ENCODE measurements at regions not wholly inside any gene's neighbourhood (a gene's known extent, or its start where the extent isn't known, plus 50 kb on each side); places are given as distances from the start of the nearest gene placed in this dataset.
"Not testable (repeated sequence)": the region's sequence is repeated elsewhere in the genome, so short reads cannot be mapped to it uniquely, and the experiment has no call there.

DNA sequence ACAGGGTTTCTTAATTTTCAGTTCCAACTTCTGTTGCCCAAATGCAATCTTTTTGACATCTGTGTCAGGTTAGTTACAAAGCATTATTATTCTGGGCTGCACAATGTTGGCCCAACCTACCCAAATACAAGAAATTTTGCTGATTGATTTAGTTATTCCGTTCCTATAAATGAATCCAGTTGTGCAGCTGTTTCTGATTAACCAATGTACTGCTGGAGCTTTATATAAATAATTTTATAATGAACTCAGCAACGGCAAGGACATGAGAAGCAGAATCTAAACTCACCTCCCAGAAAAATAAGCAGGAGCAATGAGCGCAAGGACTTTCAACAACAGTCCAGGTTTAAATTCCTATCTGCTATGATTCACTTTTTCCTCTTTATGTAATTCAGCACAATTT, 76.3 kb upstream of the WIPF1 start:
- ATAC-seq (no peak), DNase-seq (no peak)
- Histone ChIP-seq H3K4me1 (no peaks in the 10 kb centered on the region), H3K9me3 (peaks cover 7% of the 10 kb centered on the region), H3K27me3 (ENCODE audit: insufficient read depth in 3 of 3, low read length in 2 of 3) (no peaks in the 10 kb centered on the region), H3K4me3 (no peak overlapping the region), H3K36me3 (ENCODE audit: insufficient read depth in 1 of 2, low read depth in 1 of 2) (no peaks in the 10 kb centered on the region), H3K27ac (no peak overlapping the region)
- WGBS, 3 donors, result 47 to 59% (median 51%) methylated on average over 3 of the region's 3 CpGs
- intact Hi-C loops (cut with DNase I), result no loop called here
- TF ChIP-seq, protein P1, sequence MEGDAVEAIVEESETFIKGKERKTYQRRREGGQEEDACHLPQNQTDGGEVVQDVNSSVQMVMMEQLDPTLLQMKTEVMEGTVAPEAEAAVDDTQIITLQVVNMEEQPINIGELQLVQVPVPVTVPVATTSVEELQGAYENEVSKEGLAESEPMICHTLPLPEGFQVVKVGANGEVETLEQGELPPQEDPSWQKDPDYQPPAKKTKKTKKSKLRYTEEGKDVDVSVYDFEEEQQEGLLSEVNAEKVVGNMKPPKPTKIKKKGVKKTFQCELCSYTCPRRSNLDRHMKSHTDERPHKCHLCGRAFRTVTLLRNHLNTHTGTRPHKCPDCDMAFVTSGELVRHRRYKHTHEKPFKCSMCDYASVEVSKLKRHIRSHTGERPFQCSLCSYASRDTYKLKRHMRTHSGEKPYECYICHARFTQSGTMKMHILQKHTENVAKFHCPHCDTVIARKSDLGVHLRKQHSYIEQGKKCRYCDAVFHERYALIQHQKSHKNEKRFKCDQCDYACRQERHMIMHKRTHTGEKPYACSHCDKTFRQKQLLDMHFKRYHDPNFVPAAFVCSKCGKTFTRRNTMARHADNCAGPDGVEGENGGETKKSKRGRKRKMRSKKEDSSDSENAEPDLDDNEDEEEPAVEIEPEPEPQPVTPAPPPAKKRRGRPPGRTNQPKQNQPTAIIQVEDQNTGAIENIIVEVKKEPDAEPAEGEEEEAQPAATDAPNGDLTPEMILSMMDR (IDR thresholded peaks at IDR 0.05), result no peak

- WGBS, 3 donors, result 65 to 80% (median 67%) methylated on average over 7 of the region's 7 CpGs
- no peaks in the 10 kb centered on the region for H3K36me3 ChIP-seq (ENCODE audit: insufficient read depth in 1 of 2, low read depth in 1 of 2)
- no peak for ATAC-seq
- H3K9me3 ChIP-seq, result peaks cover 7% of the 10 kb centered on the region
- H3K27ac ChIP-seq, result no peak overlapping the region
- DNase-seq, result no peak
- H3K4me1 ChIP-seq, result no peaks in the 10 kb centered on the region
- intact Hi-C loops (cut with DNase I), result no loop called here
- H3K27me3 ChIP-seq (ENCODE audit: insufficient read depth in 3 of 3, low read length in 2 of 3), result no peaks in the 10 kb centered on the region
- TF ChIP-seq, protein P1 (IDR thresholded peaks at IDR 0.05), result no peak
- H3K4me3 ChIP-seq, result no peak overlapping the region
Measured at GRCh38 chr2:174673440-174673839, 75.8 kb upstream of the WIPF1 start.

GRCh38 chr2:174671532-174671931, 73.9 kb upstream of the WIPF1 start:
- H3K9me3 ChIP-seq; intact Hi-C loops (cut with DNase I): not testable (repeated sequence)

DNA sequence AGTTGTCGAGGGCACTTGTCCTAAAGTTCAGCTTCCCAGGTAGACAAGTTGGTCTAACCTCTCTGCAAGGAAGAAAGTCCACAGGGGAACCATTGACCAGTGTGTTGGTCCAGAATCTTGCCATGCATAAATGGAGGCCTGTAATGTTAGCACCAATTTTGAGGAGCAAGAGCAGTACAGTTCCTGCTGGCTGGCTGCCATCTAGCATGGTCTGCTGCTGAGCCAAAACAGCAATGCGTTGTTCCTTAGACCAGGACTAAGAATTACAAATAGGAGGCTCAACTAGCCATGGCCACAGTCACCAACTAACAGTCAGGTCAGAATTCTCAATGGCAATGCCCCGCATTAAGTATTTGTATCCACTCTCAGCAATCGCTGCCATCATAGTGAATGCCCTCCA, 72.8 kb upstream of the WIPF1 start:
- WGBS, 3 donors, result 77 to 80% (median 80%) methylated on average over 4 of the region's 4 CpGs
- ATAC-seq, result no peak
- no peak overlapping the region for H3K4me3 ChIP-seq
- TF ChIP-seq, protein P1 (IDR thresholded peaks at IDR 0.05), result no peak
- peaks cover 5% of the 10 kb centered on the region for H3K4me1 ChIP-seq
- H3K36me3 ChIP-seq (ENCODE audit: insufficient read depth in 1 of 2, low read depth in 1 of 2), result no peaks in the 10 kb centered on the region
- no peaks in the 10 kb centered on the region for H3K27me3 ChIP-seq (ENCODE audit: insufficient read depth in 3 of 3, low read length in 2 of 3)
- peaks cover 7% of the 10 kb centered on the region for H3K9me3 ChIP-seq
- DNase-seq, result no peak
- no peak overlapping the region for H3K27ac ChIP-seq
- intact Hi-C loops (cut with DNase I), result no loop called here

More at GRCh38 chr2:174671532-174671931, 73.9 kb upstream of the WIPF1 start:
- not testable (repeated sequence) for H3K36me3 ChIP-seq (ENCODE audit: insufficient read depth in 1 of 2, low read depth in 1 of 2); DNase-seq; H3K27me3 ChIP-seq (ENCODE audit: insufficient read depth in 3 of 3, low read length in 2 of 3); H3K4me3 ChIP-seq; H3K27ac ChIP-seq; H3K4me1 ChIP-seq; ATAC-seq
- 97 to 98% (median 98%) methylated on average over 10 of the region's 10 CpGs for WGBS, 3 donors

DNA sequence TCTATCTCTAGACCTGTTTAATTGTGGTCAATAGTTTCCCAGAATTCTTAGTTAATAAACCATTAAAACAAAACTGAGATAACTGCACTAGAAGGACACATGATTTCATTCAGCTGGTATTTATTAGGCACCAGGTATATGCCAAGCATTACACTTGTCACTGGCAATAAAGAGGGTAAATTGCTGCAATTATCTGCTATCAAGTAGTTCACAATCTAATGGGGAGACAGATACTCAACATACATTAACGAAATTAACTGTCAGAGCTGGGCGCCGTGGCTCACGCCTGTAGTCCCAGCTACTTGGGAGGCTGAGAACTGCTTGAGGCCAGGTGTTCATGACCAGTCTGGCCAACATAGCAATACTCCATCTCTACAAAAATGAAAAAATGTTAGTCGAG, 71.7 kb upstream of the WIPF1 start:
- TF ChIP-seq, protein P1 (IDR thresholded peaks at IDR 0.05), result no peak
- 93 to 94% (median 93%) methylated on average over 5 of the region's 5 CpGs for WGBS, 3 donors
- Histone ChIP-seq H3K36me3 (ENCODE audit: insufficient read depth in 1 of 2, low read depth in 1 of 2) (no peaks in the 10 kb centered on the region), H3K9me3 (peaks cover 7% of the 10 kb centered on the region), H3K27me3 (ENCODE audit: insufficient read depth in 3 of 3, low read length in 2 of 3) (no peaks in the 10 kb centered on the region), H3K4me3 (no peak overlapping the region), H3K27ac (no peak overlapping the region), H3K4me1 (peaks cover 5% of the 10 kb centered on the region)
- ATAC-seq (no peak), DNase-seq (no peak)
- intact Hi-C loops (cut with DNase I), result no loop called here

Measured in psoas muscle (tissue), 7 donors.